Left lobe of liver (tissue), 2 donors: ENCODE measurements at regions not wholly inside any gene's neighbourhood (a gene's known extent, or its start where the extent isn't known, plus 50 kb on each side); places are given as distances from the start of the nearest gene placed in this dataset.
"Not testable (repeated sequence)": the region's sequence is repeated elsewhere in the genome, so short reads cannot be mapped to it uniquely, and the experiment has no call there.

ENCODE experiments used
- ATAC-seq: fragments of 200-7000 bp; cut with Tn5 transposase; one replicate; pipeline ENCODE4 v1.9.1; 2020; ENCODE audit warnings: mild to moderate bottlenecking, moderate library complexity
- DNase-seq: peaks from one replicate; pipeline ENCODE4 v3.0.0-alpha.2; 2020; ENCODE audit warnings: low spot score
- donor health status: DM: no; HTN: no; CAD: no; lungs with moderate emphysema.
- donor health status: DM: no; HTN: yes; CAD: no.

DNA sequence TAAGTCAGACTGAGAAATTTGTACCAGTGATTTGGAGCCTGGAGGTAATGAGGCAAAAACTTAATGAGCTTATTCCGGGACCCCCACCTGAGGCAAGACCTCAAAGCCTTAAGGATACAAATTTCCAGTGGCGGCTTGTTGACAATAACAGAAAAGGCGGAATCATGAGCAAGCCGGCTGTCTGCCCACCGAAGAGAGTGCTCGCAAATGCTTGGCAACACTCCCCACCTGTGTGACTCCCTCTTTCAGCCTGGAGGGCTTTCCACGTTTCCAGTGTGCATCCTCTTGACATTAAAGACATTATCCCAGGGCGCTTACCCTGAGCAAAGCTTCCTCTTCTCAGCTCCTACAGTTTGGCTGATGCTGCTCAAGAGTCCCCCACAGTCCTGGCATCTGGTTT lies 830.4 kb upstream of the TPTE start:
- not testable (repeated sequence) for DNase-seq, ATAC-seq

GRCh38 chr21:9695759-9696158 lies 825.6 kb upstream of the TPTE start:
- ATAC-seq, DNase-seq: not testable (repeated sequence)

DNA sequence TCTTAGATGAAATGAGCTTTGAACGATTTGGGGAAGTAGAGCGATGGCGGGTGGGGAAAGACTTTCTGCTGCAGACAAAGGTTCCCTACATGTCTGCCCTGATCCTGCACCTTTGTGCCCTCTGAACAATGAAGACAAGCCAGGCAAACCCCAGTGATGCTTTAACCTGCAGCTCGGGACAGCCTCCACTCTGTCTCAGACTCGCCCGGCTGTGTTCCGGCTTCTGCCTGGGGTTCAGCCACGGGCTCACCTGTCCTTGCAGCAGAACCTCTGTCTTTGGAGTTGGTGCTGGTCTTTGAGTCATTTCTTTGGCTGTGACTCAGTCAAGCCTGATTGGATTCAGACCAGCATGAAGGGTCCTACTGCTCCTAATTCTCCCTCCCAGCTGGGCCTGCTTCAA lies 823.6 kb upstream of the TPTE start:
- not testable (repeated sequence) for DNase-seq, ATAC-seq

GRCh38 chr21:9705016-9705415 lies 816.4 kb upstream of the TPTE start:
- not testable (repeated sequence) for DNase-seq, ATAC-seq

DNA sequence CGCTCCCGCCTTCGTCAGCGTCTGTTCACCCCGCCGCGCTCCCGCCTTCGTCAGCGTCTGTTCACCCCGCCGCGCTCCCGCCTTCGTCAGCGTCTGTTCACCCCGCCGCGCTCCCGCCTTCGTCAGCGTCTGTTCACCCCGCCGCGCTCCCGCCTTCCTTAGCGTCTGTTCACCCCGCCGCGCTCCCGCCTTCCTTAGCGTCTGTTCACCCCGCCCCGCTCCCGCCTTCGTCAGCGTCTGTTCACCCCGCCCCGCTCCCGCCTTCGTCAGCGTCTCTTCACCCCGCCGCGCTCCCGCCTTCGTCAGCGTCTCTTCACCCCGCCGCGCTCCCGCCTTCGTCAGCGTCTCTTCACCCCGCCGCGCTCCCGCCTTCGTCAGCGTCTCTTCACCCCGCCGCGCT lies 815.9 kb upstream of the TPTE start:
- ATAC-seq, DNase-seq: not testable (repeated sequence)

- not testable (repeated sequence) for ATAC-seq
Observed at GRCh38 chr21:9724542-9724941, 796.8 kb upstream of the TPTE start.

GRCh38 chr21:9727187-9727586 lies 794.2 kb upstream of the TPTE start:
- ATAC-seq = not testable (repeated sequence)

More at GRCh38 chr21:9724542-9724941, 796.8 kb upstream of the TPTE start:
- DNase-seq = not testable (repeated sequence)

DNA sequence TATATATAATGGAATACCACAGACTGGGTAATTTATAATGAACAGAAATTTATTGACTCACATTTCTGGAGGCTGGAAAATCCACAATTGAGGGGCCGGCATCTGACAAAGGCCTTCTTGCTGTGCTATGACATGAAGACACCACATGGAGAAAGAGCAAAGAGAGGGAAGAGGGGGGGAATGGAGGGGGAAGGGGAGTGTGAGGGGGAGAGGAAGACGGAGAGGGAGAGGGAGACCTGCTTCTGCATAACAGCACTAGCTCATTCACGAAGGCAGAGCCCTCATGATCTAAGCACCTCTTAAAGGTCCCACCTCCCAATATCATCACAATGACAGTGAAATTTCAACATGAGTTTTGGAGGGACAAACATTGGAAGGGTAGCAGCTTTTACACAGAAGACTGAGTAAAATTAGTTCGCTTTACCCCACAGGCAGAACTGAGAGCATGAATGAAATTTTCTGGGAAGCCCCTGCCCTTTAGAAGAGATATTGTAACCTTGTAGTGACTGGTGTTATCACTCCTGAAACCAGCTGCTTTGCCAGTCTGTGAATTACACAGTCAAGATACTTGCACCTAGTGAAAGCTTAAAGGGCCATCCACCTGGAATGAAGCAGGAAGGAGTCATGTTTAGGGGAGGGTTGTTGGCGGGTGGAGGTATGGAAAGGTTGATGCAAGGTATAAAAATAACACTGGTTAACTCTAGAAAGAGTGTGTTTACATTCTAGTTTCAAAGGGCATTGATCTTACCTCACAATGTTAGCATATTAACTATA lies 793.0 kb upstream of the TPTE start:
- not testable (repeated sequence) for DNase-seq, ATAC-seq

More at GRCh38 chr21:9727187-9727586, 794.2 kb upstream of the TPTE start:
- DNase-seq = not testable (repeated sequence)

DNA sequence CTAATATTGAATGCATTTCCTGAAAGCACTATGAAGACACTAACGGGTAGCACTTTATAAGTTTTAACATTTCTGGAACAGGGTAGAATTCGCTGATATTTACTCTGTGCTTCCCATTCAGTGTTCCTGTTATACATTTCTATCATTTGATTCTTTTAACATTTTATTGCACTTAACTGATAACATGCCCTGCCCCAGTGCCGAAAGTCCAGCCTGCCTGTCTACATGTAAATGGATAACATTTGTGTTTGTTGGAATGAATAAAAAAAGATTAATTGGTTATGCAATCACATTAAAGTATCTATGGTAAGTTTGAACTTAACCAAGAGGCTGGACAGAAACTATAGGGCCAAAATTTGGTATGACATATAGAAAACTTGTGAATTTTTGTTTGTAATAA lies 790.5 kb upstream of the TPTE start:
- ATAC-seq (no peak), DNase-seq (no peak)

DNA sequence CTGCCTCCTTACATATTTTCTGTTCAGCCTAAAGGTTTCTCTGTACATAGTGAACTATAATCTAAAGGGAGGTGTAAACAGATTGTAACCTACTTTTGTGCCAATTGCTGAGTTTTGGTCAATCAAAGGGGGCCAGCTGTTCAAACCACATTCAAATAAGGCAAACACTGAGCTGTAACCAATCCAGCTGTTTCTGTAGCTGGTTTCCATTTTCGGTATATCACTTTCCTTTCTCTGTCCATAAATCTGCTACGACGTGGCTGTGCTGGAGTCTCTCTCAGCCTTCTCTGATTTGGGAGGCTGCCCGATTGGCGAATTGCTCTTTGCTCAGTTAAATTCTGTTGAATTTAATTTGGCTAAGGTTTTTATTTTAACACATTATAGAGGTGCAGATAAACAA lies 790.1 kb upstream of the TPTE start:
- not testable (repeated sequence) for ATAC-seq
- DNase-seq = peak; percentile 12

DNA sequence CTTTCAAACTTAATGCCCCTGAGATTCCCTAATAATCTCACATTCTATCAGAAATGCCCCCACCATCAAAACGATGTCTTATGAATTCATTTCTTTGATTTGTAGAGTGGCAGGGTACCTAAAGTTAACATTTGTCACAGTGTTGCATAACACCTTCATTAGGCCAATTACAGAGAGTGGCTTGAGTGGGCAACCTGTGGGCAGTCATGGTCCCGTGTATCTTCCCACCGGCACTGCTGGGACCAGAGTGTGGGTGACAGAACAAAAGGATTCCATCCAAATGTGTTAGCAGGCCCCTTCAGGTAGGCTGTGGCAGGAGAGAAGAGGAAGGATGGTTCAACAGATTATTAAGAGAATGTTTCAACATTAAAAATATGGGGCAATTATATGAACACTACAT lies 788.8 kb upstream of the TPTE start:
- peak; percentile 34 for DNase-seq
- not testable (repeated sequence) for ATAC-seq

DNA sequence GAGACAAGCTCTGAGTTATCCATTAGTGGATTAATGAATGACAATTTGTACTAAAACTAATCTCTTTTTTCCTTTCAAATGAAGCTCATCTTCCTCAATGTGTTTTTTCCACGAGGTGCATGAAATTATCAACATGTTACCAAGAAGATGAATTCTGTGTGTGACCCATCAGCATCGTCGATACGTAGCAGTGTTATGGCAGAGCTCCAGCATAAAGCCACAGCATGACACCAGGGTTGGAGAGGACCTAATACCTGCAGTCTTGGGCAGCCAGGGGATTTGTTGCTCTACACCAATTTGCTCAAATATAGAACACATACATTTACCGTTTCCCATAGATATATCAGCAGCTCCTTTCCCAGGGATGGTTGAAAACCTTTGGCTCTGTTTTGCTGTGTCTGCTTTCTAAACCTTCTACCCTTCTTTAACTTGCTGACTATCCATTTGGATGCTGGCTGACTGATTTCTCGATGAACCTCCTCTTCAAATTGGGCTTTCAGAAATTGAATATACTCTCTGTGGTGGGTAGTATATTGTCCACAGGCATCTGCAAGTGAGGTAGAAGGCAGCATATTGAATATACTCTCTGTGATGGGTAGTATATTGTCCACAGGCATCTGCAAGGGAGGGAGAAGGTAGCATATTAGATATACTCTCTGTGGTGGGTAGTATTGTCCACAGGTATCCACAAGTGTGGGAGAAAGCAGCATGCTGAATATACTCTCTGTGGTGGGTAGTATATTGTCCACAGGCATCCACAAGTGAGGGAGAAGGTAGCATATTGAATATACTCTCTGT lies 787.4 kb upstream of the TPTE start:
- peak; percentile 14 for DNase-seq
- ATAC-seq = not testable (repeated sequence)

GRCh38 chr21:9735421-9735961 lies 785.9 kb upstream of the TPTE start:
- DNase-seq = peak; percentile 45
- ATAC-seq = no peak

DNA sequence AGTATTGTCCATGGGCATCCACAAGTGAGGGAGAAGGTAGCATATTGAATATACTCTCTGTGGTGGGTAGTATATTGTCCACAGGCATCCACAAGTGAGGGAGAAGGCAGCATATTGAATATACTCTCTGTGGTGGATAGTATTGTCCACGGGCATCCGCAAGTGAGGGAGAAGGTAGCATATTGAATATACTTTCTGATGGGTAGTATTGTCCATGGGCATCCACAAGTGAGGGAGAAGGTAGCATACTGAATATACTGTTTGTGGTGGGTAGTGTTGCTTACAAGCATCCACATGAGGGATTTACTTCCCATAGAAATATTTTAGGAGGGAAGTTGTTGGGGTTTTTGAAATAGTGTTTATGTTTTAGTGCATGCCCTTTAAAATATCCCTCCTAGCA lies 784.1 kb upstream of the TPTE start:
- not testable (repeated sequence) for ATAC-seq
- DNase-seq = peak; percentile 12

DNA sequence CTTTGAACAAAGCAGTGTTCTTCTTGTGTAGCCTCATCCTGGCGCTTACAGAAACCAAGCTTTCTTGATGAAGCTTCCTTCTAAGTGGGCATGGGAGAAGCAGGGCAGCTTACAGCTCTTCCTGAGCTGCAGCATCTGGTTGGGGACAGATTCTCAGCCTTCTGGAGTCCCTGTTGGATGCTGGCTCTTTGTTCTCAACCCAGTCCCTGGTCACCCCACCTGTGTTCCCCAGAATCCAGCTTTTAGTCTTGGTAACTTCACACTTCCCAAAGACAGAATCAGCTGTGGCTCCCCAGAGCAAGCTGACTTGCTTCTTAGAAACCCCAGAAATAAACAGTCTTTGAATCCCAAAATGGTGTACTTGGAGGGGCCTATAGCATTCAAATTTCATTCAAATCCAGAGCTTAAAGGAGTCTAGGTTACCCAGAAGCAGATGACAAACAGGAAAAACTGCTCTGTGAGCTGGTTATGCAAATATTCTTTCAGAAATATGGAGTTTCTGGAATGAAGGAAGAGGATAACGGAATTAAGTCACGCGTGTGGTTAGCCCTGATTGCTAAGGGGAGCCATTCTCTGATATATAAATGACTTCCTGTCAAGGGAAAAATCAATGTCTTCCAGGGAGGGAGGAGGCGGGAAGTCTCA lies 783.4 kb upstream of the TPTE start:
- DNase-seq = peak; percentile 26
- not testable (repeated sequence) for ATAC-seq

DNA sequence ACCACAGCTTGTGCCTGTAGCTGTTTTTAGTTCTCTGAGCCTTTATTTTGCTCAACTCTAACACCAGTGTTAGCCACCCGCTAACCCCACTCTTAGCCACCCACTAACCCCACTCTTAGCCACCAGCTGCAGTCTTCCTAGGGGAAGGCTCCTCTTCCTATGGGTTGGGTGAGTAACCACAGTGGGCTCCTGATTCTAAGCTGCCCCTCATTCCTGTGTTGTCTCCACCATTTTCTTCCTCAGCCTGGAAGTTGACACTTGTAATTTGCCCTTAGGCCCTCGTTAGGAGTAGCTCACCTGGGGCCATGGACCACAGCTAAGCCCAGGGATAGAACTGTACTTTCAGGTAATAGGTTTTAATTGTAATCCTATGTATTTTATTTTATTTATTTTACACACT lies 782.9 kb upstream of the TPTE start:
- DNase-seq (peak; percentile 40), ATAC-seq (peak; percentile 11)

GRCh38 chr21:9739240-9739639 lies 782.1 kb upstream of the TPTE start:
- peak; percentile 19 for DNase-seq
- ATAC-seq = no peak

- DNase-seq = peak; percentile 26
- ATAC-seq = not testable (repeated sequence)
Observed at GRCh38 chr21:9740177-9740941, 781.0 kb upstream of the TPTE start.

DNA sequence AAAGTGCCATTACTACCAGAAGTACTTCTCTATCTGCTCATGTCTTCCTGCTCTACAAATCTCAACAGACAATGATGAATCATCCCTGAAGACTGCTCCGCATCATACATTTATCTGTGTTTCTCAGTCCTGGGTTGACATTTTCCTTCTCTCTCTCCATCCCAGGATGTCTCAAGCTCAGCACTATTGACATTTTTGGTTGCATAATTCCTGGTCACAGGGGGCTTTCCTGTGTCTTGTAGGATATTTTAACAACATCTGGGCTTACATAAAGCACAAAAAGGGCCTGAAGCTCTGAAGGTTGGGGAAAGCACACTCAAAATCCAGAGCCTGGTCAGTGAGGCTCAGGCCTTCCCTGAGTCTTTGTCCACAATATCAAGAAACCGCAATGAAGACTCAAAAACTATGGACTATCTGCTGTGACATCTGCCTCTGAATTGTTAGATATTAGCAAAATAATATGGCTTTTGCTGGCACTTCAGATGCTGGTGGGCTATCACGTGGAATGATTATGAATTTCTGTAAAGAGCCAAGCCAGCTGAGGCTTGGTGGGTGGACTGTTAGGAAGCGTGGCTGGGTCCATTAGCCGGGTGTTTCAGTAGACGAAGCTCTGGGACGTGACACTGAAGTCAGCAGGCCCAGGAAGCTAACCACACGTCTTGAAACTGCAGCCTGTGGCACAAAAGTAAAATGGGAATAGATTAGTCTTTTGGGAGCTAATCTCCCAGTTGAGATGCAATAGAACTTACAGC lies 780.2 kb upstream of the TPTE start:
- not testable (repeated sequence) for ATAC-seq, DNase-seq
